Gastroesophageal sphincter (tissue), 3 donors: ENCODE measurements at regions not wholly inside any gene's neighbourhood (a gene's known extent, or its start where the extent isn't known, plus 50 kb on each side); places are given as distances from the start of the nearest gene placed in this dataset.

Experiments used
- CTCF ChIP-seq, 4 experiments: fragments of 200-600 bp in 2 of 4; fragments of 450-650 bp in 2 of 4; sonication (generic) in 1 of 4; IDR thresholded peaks; one replicate each; pipeline ENCODE4 v1.5.1; 2017 to 2019; ENCODE audit warnings: antibody characterized with exemption in 4 of 4, mild to moderate bottlenecking in 2 of 4, moderate library complexity in 2 of 4
- POLR2A ChIP-seq, 2 donors: fragments of 450-650 bp; IDR thresholded peaks; one replicate each; pipeline ENCODE4 v1.6.1; 2017; ENCODE audit warnings: antibody characterized with exemption in 2 of 2, mild to moderate bottlenecking in 2 of 2, moderate library complexity in 1 of 2
- POLR2AphosphoS5 ChIP-seq: sonication (generic); formaldehyde crosslinking; IDR thresholded peaks from one replicate; pipeline ENCODE4 v1.6.1; 2017; ENCODE audit warnings: antibody characterized with exemption

- TF ChIP-seq CTCF (IDR thresholded peaks at IDR 0.05) = no peak
- no peak for TF ChIP-seq POLR2A (IDR thresholded peaks at IDR 0.05)
- TF ChIP-seq POLR2AphosphoS5 = no peak
Measured at GRCh38 chr3:194212845-194213331, 76.9 kb downstream of the HES1 start.
